Spinal cord (tissue), 9 donors: ENCODE measurements at regions not wholly inside any gene's neighbourhood (a gene's known extent, or its start where the extent isn't known, plus 50 kb on each side); places are given as distances from the start of the nearest gene placed in this dataset.
A peak's percentile ranks its signal among the peaks of the same experiment; 100 is the strongest.
"Not testable (repeated sequence)": the region's sequence is repeated elsewhere in the genome, so short reads cannot be mapped to it uniquely, and the experiment has no call there.

Experiments
- DNase-seq, 6 donors: peaks; one replicate each; pipeline versions ENCODE4 v3.0.0 to v3.0.0-alpha.2; 2013 to 2015; ENCODE audit warnings: low spot score in 6 of 6, low read depth in 4 of 6
- H3K27ac ChIP-seq: one replicate; pipeline ENCODE4 v1.5.1; 2013; ENCODE audit warnings: low read depth, low read length, control low read depth
- H3K27me3 ChIP-seq: one replicate; pipeline ENCODE4 v1.6.1; 2013; ENCODE audit warnings: low read length; ENCODE audit not compliant: control insufficient read depth, insufficient read depth
- H3K36me3 ChIP-seq: one replicate; pipeline ENCODE4 v1.6.1; 2013; ENCODE audit warnings: low read length; ENCODE audit not compliant: control insufficient read depth, insufficient read depth
- H3K4me1 ChIP-seq: one replicate; pipeline ENCODE4 v1.6.1; 2013; ENCODE audit warnings: low read length; ENCODE audit not compliant: control insufficient read depth, insufficient read depth
- H3K4me3 ChIP-seq: one replicate; pipeline ENCODE4 v1.5.1; 2013; ENCODE audit warnings: low read depth, low read length, control low read depth
- H3K9me3 ChIP-seq: one replicate; pipeline ENCODE4 v1.6.1; 2013; ENCODE audit warnings: low read length; ENCODE audit not compliant: control insufficient read depth, insufficient read depth
- WGBS: methylation state at CpG from one replicate; pipeline ENCODE4 v1.1.5; 2013; ENCODE audit warnings: missing lambda C conversion rate; ENCODE audit not compliant: insufficient coverage; 5-methylcytosine and 5-hydroxymethylcytosine counted together
- donor health status: healthy.

- not testable (repeated sequence) for H3K27ac ChIP-seq, DNase-seq, H3K4me1 ChIP-seq, H3K27me3 ChIP-seq, H3K4me3 ChIP-seq, H3K9me3 ChIP-seq, H3K36me3 ChIP-seq
- WGBS: no CpG with 5 or more reads among the region's 5 CpGs
Measured at GRCh38 chr2:111373989-111374388, 253.3 kb downstream of the BCL2L11 start.

GRCh38 chr2:111374734-111375133 is 254.0 kb downstream of the BCL2L11 start:
- H3K27ac ChIP-seq, H3K27me3 ChIP-seq, H3K36me3 ChIP-seq, H3K9me3 ChIP-seq, H3K4me3 ChIP-seq, H3K4me1 ChIP-seq, DNase-seq: not testable (repeated sequence)
- WGBS: no CpG with 5 or more reads among the region's 3 CpGs

DNA sequence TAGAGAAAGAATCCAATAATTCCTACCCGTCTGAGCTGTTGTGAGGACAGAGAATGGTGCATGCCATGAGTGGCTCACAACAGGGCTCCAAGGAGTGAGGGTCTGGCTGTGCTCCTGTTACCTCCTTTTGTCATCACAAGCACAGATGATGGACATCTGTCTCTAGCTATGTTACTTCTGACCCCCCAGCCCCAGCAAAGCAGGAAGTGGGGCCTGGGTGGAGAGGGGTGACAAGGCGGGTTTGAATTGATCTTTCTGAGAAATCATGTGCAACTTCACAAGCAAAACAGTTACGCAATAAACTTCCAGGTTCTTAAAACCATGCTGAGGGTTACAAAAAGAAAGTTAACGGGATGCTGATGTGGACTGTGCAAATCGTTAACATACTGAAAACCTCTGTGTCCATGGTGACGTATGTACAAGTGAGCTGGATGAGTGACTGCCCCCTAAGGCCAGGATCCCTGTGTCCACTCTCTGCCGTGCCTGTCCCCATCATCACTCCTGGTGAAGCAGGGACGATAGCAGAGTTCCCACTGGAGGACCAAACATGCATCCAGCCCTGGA is 254.7 kb downstream of the BCL2L11 start:
- not testable (repeated sequence) for H3K9me3 ChIP-seq, H3K4me3 ChIP-seq, DNase-seq, H3K4me1 ChIP-seq, H3K27ac ChIP-seq, H3K36me3 ChIP-seq, H3K27me3 ChIP-seq
- no CpG with 5 or more reads among the region's 8 CpGs for WGBS

GRCh38 chr2:111376272-111376970 is 255.7 kb downstream of the BCL2L11 start:
- WGBS: no CpG with 5 or more reads among the region's 9 CpGs
- H3K4me3 ChIP-seq, H3K27ac ChIP-seq, H3K9me3 ChIP-seq, H3K27me3 ChIP-seq, DNase-seq, H3K36me3 ChIP-seq, H3K4me1 ChIP-seq: not testable (repeated sequence)

- not testable (repeated sequence) for H3K36me3 ChIP-seq, H3K27me3 ChIP-seq, H3K27ac ChIP-seq, H3K9me3 ChIP-seq, H3K4me3 ChIP-seq, H3K4me1 ChIP-seq
- peak in 1 of 6 donors; percentile 67 for DNase-seq
- WGBS: no CpG with 5 or more reads among the region's 7 CpGs
Measured at GRCh38 chr2:111376971-111377352, 256.2 kb downstream of the BCL2L11 start.

DNA sequence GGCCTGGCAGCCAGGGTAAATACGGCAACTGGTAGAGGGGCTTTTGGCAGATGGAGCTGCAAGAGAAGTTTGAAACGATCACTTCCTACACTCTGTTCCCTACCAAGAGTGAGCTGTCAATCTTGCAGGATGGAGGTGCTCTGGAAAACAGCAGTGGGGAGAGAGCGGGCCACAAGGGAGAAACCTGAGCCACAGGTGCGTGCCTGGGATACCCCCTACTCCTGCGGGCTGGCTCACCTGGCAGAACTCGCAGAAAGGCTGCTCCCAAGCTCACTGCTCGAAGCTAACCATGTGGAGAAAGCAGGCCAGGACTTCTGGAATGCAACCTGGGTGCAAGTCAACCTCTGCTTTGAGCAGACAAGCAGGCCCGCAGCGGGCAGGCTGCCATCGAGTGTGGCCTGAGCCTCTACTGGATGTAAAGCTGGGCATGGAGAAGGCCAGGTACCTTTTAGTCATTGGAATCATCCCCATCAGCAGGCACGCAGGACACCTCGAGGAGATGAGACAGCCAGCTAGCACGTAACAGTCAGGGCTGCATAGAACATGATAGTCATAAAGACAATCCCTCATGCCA is 256.8 kb downstream of the BCL2L11 start:
- H3K4me3 ChIP-seq, H3K36me3 ChIP-seq, H3K27ac ChIP-seq, H3K4me1 ChIP-seq, H3K9me3 ChIP-seq, H3K27me3 ChIP-seq, DNase-seq: not testable (repeated sequence)
- WGBS: no CpG with 5 or more reads among the region's 13 CpGs

DNA sequence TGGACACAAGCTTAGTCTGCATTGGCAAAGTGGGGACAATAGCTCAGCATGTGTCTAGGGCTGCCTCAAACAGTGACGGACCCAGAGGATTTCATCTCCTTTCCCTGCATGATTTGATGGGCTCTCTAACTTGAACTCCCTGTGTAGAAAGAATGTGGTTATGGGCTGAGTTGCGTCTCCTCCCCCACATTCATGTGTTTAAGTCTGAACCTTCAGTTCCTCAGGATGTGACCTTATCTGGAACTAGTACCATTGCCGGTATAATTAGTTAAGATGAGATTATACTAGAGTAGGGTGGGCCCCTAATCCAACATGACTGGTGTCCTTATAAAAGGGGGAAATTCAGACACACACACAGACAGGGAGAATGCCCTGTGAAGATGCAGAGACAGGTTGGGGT is 257.6 kb downstream of the BCL2L11 start:
- not testable (repeated sequence) for H3K9me3 ChIP-seq, H3K4me3 ChIP-seq, H3K36me3 ChIP-seq, DNase-seq, H3K4me1 ChIP-seq, H3K27me3 ChIP-seq, H3K27ac ChIP-seq
- WGBS: no CpG with 5 or more reads among the region's 3 CpGs

- not testable (repeated sequence) for H3K27ac ChIP-seq, H3K4me3 ChIP-seq, H3K4me1 ChIP-seq, DNase-seq, H3K36me3 ChIP-seq, H3K9me3 ChIP-seq, H3K27me3 ChIP-seq
- no CpG with 5 or more reads among the region's 5 CpGs for WGBS
Measured at GRCh38 chr2:111380733-111381439, 260.2 kb downstream of the BCL2L11 start.

DNA sequence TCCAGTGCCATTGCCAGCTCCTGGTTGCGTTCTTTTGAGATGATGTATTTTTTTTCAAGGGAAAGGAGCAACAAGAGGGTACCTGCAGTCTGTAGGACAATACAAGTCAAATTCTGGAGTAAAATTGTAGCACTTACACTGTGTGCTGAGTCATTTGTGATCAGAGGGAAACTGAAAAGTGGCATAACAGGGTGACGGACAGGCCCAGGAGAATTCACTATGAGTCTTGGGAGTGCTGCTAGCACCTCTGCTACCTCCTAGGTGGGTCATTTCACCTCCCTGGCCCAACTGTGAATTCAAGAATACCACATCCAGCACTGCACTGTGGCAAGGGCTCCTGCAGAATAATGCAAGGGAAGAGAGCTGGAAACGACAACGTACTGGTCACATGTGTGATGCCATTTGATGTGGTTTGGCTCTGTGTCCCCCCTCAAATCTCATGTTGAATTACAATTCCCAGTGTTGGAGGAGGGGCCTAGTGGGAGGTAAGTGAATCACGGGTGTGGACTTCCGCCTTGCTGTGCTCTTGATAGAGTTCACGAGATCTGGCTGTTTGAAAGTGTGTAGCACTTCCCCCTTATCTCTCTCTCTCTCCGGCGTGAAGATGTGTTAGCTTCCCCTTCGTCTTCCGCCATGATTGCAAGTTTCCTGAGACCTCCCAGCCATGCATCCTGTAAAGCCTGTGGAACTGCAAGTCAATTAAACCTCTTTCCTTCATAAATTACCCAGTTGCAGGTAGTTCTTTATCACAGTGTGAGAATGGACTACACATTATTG is 261.0 kb downstream of the BCL2L11 start:
- no CpG with 5 or more reads among the region's 11 CpGs for WGBS
- not testable (repeated sequence) for H3K27me3 ChIP-seq, DNase-seq, H3K9me3 ChIP-seq, H3K4me1 ChIP-seq, H3K36me3 ChIP-seq, H3K4me3 ChIP-seq, H3K27ac ChIP-seq
